PC-3 (cell line): ENCODE measurements at regions not wholly inside any gene's neighbourhood (a gene's known extent, or its start where the extent isn't known, plus 50 kb on each side); places are given as distances from the start of the nearest gene placed in this dataset.

Experiments used
- EZH2phosphoT487 ChIP-seq: fragments of 300-600 bp; sonication (generic); IDR thresholded peaks from 2 replicates; pipeline ENCODE4 v1.6.1; 2018; ENCODE audit warnings: mild to moderate bottlenecking, antibody characterized with exemption, low read length, borderline replicate concordance
- TF ChIP-seq, protein P1 (sequence below): fragments of 300-600 bp; sonication (generic); conservative IDR thresholded peaks from 2 replicates; pipeline ENCODE4 v1.5.1; 2017; ENCODE audit warnings: antibody characterized with exemption, low read depth, mild to moderate bottlenecking, low read length

DNA sequence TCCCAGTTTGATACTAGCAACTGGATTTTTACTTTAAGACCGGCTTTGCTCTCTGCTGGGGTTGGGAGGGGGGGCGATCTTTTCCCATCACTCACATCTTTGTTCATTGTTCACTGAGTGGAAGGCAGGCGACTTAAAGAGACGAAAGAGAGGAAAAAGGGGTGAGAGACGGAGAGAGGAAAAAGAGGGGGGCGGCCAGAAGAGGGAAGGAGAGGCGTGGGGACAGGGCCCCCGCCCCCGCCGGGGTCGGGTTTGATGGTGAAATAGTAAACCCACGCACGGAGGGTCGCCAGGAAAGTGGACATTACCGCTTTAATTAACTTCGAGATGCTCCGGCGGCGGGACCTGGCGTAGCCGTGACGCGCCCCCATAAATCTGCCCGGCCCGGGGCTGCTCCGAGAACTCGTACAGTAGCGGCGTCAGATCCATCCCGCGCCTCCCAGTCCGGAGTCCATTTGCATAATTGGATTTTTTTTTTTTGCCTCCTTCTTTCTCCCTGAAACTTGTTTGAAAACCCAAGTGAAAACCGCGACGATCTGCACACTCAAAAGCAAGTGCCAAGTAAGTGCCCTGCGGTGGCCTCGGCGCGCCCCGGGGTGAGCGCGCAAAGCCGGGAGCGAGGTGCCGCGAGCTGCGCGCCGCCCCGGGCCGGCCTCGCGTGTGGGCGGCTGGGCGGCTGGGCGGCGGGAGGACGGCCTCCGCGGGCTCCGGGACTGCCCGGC, 143.9 kb upstream of the ZNF536 start:
- no peak for TF ChIP-seq EZH2phosphoT487
- TF ChIP-seq, protein P1, sequence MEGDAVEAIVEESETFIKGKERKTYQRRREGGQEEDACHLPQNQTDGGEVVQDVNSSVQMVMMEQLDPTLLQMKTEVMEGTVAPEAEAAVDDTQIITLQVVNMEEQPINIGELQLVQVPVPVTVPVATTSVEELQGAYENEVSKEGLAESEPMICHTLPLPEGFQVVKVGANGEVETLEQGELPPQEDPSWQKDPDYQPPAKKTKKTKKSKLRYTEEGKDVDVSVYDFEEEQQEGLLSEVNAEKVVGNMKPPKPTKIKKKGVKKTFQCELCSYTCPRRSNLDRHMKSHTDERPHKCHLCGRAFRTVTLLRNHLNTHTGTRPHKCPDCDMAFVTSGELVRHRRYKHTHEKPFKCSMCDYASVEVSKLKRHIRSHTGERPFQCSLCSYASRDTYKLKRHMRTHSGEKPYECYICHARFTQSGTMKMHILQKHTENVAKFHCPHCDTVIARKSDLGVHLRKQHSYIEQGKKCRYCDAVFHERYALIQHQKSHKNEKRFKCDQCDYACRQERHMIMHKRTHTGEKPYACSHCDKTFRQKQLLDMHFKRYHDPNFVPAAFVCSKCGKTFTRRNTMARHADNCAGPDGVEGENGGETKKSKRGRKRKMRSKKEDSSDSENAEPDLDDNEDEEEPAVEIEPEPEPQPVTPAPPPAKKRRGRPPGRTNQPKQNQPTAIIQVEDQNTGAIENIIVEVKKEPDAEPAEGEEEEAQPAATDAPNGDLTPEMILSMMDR, result no peak
